Activated naive CD8-positive, alpha-beta T cell treated with anti-CD3 and anti-CD28 coated beads, Interleukin-2, amount 10 ng/mL, durations not matched to agents 7 days and 5 days (primary cell): ENCODE measurements at regions not wholly inside any gene's neighbourhood (a gene's known extent, or its start where the extent isn't known, plus 50 kb on each side); places are given as distances from the start of the nearest gene placed in this dataset.

ENCODE experiments used
- ATAC-seq: fragments of 150-1000 bp; cut with Tn5 transposase; one replicate; pipeline ENCODE4 v1.10.0; 2021; ENCODE audit warnings: low read depth, moderate library complexity
- POLR2A ChIA-PET: fragments of 350-600 bp; sonication (Branson Sonifier 250); formaldehyde crosslinking; loops from one replicate; lab custom pipeline; 2021; ENCODE audit warnings: antibody characterized with exemption; lab: Charles Lee
- DNase-seq: peaks from one replicate; pipeline ENCODE4 v3.0.0; 2021
- H3K27ac Mint-ChIP-seq: one replicate; pipeline ENCODE4 v1.8.0; 2022; ENCODE audit warnings: mild to moderate bottlenecking, mixed read lengths
- H3K27me3 Mint-ChIP-seq: one replicate; pipeline ENCODE4 v1.8.0; 2022; ENCODE audit warnings: mild to moderate bottlenecking, moderate library complexity, mixed read lengths
- H3K36me3 Mint-ChIP-seq: one replicate; pipeline ENCODE4 v1.8.0; 2021; ENCODE audit warnings: mild to moderate bottlenecking, mixed read lengths
- H3K4me1 Mint-ChIP-seq: one replicate; pipeline ENCODE4 v1.8.0; 2021; ENCODE audit warnings: mixed read lengths
- H3K4me3 Mint-ChIP-seq: one replicate; pipeline ENCODE4 v1.8.0; 2022; ENCODE audit warnings: mild to moderate bottlenecking, moderate library complexity, mixed read lengths
- H3K9me3 Mint-ChIP-seq: one replicate; pipeline ENCODE4 v1.8.0; 2021; ENCODE audit warnings: mixed read lengths

- Mint-ChIP-seq H3K27ac (no peak overlapping the region), H3K4me1 (no peaks in the 10 kb centered on the region), H3K36me3 (no peaks in the 10 kb centered on the region), H3K27me3 (peaks cover 2% of the 10 kb centered on the region), H3K4me3 (no peak overlapping the region), H3K9me3 (no peaks in the 10 kb centered on the region)
- POLR2A ChIA-PET = no interaction called here
- DNase-seq (no peak), ATAC-seq (no peak)
Measured at GRCh38 chr2:120894966-120895365, 159.3 kb downstream of the GLI2 start.

- H3K4me1 Mint-ChIP-seq = no peaks in the 10 kb centered on the region
- no peak for DNase-seq
- no peaks in the 10 kb centered on the region for H3K36me3 Mint-ChIP-seq
- no peak overlapping the region for H3K27ac Mint-ChIP-seq
- no peaks in the 10 kb centered on the region for H3K9me3 Mint-ChIP-seq
- no peaks in the 10 kb centered on the region for H3K27me3 Mint-ChIP-seq
- ATAC-seq = no peak
- H3K4me3 Mint-ChIP-seq = no peak overlapping the region
- POLR2A ChIA-PET = no interaction called here
Measured at GRCh38 chr2:120896126-120896525, 160.5 kb downstream of the GLI2 start.

DNA sequence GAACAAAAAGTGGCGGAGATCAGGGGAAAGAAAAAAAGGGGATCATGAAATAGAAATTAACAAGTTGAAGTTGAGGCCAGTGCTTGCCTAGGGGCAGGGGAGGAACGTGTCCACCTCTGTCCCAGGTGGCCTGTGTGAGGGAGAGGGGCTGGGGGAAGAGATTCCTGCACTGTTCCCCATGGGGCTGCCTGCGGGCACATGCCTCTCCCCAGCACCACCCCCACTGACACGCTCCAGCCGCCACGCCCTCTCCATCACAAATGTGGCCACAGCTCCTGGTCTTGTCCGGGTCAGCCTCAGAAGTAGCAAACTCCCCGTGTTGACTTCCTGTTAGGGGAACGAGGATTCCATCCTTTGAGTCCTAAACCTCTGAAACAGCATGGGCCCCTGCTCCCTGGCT, 161.2 kb downstream of the GLI2 start:
- H3K4me1 Mint-ChIP-seq = no peaks in the 10 kb centered on the region
- no peak overlapping the region for H3K27ac Mint-ChIP-seq
- no peak overlapping the region for H3K4me3 Mint-ChIP-seq
- no peaks in the 10 kb centered on the region for H3K27me3 Mint-ChIP-seq
- H3K9me3 Mint-ChIP-seq = no peaks in the 10 kb centered on the region
- H3K36me3 Mint-ChIP-seq = no peaks in the 10 kb centered on the region
- POLR2A ChIA-PET = no interaction called here
- DNase-seq (no peak), ATAC-seq (no peak)

GRCh38 chr2:120897399-120897798, 161.7 kb downstream of the GLI2 start:
- Mint-ChIP-seq H3K27me3 (no peaks in the 10 kb centered on the region), H3K4me3 (no peak overlapping the region), H3K4me1 (no peaks in the 10 kb centered on the region), H3K27ac (no peak overlapping the region), H3K36me3 (no peaks in the 10 kb centered on the region), H3K9me3 (no peaks in the 10 kb centered on the region)
- POLR2A ChIA-PET = no interaction called here
- DNase-seq (no peak), ATAC-seq (no peak)

- Mint-ChIP-seq H3K4me3 (no peak overlapping the region), H3K4me1 (no peaks in the 10 kb centered on the region)
Measured at GRCh38 chr2:120898496-120898895, 162.8 kb downstream of the GLI2 start.

GRCh38 chr2:120898961-120899750, 163.5 kb downstream of the GLI2 start:
- H3K4me3 Mint-ChIP-seq = no peak overlapping the region
- H3K4me1 Mint-ChIP-seq = no peaks in the 10 kb centered on the region
- no peak for ATAC-seq
- H3K9me3 Mint-ChIP-seq = no peaks in the 10 kb centered on the region
- POLR2A ChIA-PET = no interaction called here
- no peaks in the 10 kb centered on the region for H3K36me3 Mint-ChIP-seq
- no peaks in the 10 kb centered on the region for H3K27me3 Mint-ChIP-seq
- no peak for DNase-seq
- H3K27ac Mint-ChIP-seq = no peak overlapping the region

More at GRCh38 chr2:120898496-120898895, 162.8 kb downstream of the GLI2 start:
- Mint-ChIP-seq H3K9me3 (no peaks in the 10 kb centered on the region), H3K27ac (no peak overlapping the region), H3K36me3 (no peaks in the 10 kb centered on the region), H3K27me3 (no peaks in the 10 kb centered on the region)
- POLR2A ChIA-PET = no interaction called here
- ATAC-seq (no peak), DNase-seq (no peak)

DNA sequence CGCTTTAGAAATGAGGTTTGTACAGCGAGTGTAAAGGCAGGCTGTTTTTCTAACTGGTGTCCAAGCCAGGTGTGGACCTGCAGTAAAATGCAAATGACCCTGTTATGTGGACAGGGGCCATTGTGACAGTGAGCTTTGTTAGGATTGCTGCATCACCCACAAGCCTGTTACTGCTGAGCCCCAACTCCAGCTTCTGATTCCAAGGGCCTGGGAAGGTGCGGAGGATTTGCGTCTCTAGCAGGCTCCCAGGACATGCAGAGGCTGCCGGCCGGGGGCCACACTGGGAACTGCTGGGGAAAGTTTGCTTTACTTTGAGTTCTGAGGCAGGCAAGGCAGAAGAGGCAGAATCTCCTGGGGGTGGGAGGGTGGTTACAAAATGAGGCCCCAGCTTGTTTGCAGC, 164.1 kb downstream of the GLI2 start:
- POLR2A ChIA-PET = no interaction called here
- Mint-ChIP-seq H3K4me1 (no peaks in the 10 kb centered on the region), H3K36me3 (no peaks in the 10 kb centered on the region), H3K27ac (no peak overlapping the region), H3K4me3 (no peak overlapping the region), H3K9me3 (no peaks in the 10 kb centered on the region), H3K27me3 (no peaks in the 10 kb centered on the region)
- ATAC-seq (no peak), DNase-seq (no peak)

DNA sequence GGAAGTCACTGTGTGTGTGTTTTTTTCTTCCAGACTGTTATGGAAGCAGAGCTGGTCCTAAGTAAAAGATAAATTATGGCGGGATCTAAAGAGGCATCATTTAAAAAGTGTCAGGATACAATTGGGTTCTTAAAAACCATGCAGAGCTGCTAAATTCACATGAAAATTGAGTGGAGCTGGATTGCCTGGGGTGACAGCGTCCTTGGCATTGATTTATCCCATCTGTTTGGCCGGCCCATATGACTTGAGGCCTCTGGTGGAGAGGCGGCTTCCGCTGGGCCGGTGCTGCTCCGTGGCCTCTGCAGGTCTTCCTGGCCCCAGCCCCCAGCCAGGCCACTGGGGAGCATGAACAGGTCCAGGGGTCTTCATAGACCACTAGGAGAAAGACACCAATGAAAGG, 165.5 kb downstream of the GLI2 start:
- ATAC-seq (no peak), DNase-seq (no peak)
- no peaks in the 10 kb centered on the region for H3K36me3 Mint-ChIP-seq
- POLR2A ChIA-PET = no interaction called here
- H3K27ac Mint-ChIP-seq = no peak overlapping the region
- no peak overlapping the region for H3K4me3 Mint-ChIP-seq
- no peaks in the 10 kb centered on the region for H3K4me1 Mint-ChIP-seq
- no peaks in the 10 kb centered on the region for H3K9me3 Mint-ChIP-seq
- no peaks in the 10 kb centered on the region for H3K27me3 Mint-ChIP-seq

- Mint-ChIP-seq H3K4me3 (no peak overlapping the region), H3K4me1 (no peaks in the 10 kb centered on the region), H3K27me3 (no peaks in the 10 kb centered on the region), H3K36me3 (no peaks in the 10 kb centered on the region), H3K27ac (no peak overlapping the region), H3K9me3 (no peaks in the 10 kb centered on the region)
- POLR2A ChIA-PET = no interaction called here
- ATAC-seq (no peak), DNase-seq (no peak)
Measured at GRCh38 chr2:120902592-120902991, 166.9 kb downstream of the GLI2 start.

GRCh38 chr2:120904379-120904778, 168.7 kb downstream of the GLI2 start:
- Mint-ChIP-seq H3K4me3 (no peak overlapping the region), H3K36me3 (no peaks in the 10 kb centered on the region), H3K27me3 (no peaks in the 10 kb centered on the region), H3K27ac (no peak overlapping the region), H3K4me1 (no peaks in the 10 kb centered on the region), H3K9me3 (no peaks in the 10 kb centered on the region)
- no peak for ATAC-seq
- POLR2A ChIA-PET = no interaction called here
- no peak for DNase-seq

GRCh38 chr2:120904830-120905234, 169.2 kb downstream of the GLI2 start:
- Mint-ChIP-seq H3K27me3 (no peaks in the 10 kb centered on the region), H3K27ac (no peak overlapping the region), H3K4me3 (no peak overlapping the region), H3K9me3 (no peaks in the 10 kb centered on the region), H3K4me1 (no peaks in the 10 kb centered on the region), H3K36me3 (no peaks in the 10 kb centered on the region)
- POLR2A ChIA-PET = no interaction called here
- no peak for ATAC-seq
- no peak for DNase-seq

DNA sequence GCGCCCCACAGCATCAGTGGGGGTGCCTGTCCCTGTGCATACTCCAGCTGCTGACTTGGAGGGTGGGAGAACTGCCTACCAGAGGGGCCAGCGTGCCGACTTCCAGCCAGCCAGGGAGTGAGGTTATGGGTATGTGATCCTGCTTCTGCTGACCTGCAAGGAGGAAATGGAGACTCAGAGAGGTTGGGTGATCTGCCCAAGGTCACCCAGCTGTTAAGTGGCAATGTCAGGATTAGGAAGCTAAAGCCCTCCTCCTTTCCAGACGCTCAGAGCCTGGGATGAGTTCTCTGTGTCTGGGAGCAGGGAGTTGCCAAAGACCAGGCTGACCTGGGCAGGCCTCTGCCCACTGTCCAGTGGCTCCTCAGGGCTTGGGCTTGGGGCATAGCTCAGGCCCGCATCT, 169.6 kb downstream of the GLI2 start:
- no peaks in the 10 kb centered on the region for H3K9me3 Mint-ChIP-seq
- H3K36me3 Mint-ChIP-seq = no peaks in the 10 kb centered on the region
- no peak for ATAC-seq
- no peak overlapping the region for H3K27ac Mint-ChIP-seq
- no peaks in the 10 kb centered on the region for H3K4me1 Mint-ChIP-seq
- H3K4me3 Mint-ChIP-seq = no peak overlapping the region
- H3K27me3 Mint-ChIP-seq = no peaks in the 10 kb centered on the region
- POLR2A ChIA-PET = no interaction called here
- DNase-seq = no peak

DNA sequence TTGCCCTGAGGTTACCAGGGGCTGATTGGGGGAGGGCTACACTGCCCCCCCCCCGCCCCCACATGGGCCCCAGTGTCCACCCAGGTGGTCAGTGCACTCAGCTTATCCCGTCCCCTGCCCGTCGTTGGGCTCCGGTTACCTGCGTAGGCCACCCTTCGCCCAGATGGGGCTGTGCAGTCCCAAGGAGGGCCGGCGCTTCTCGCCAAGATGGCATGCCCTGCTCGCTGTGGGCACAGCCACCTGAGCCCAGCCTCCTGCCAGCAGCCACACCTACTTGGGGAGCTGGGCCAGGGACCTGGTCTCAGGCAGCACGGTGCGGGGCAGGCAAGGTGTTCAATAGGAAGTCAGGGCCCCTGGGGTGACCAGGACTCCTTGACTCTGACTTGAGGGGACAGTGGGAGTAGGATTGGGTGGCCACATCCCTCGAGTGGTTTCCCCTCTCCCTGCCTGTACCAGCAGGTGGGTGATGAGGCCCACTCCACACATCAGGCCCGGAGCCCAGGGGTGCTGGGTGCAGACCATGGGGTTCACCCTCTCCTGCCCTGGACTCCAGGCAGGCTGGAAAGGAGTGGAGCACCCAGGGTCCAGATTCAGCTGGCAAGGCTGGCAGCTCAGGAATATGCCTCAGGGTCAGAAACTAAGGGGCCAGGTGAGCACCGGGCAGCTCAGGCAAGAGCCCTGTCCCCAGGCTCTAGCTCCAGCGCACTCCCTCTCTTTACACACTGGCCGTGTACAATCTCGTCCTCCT, 170.3 kb downstream of the GLI2 start:
- H3K4me3 Mint-ChIP-seq = no peak overlapping the region
- no peak overlapping the region for H3K27ac Mint-ChIP-seq
- no peaks in the 10 kb centered on the region for H3K4me1 Mint-ChIP-seq
- no peaks in the 10 kb centered on the region for H3K27me3 Mint-ChIP-seq
- H3K36me3 Mint-ChIP-seq = no peaks in the 10 kb centered on the region
- POLR2A ChIA-PET = no interaction called here
- no peak for DNase-seq
- ATAC-seq = no peak
- no peaks in the 10 kb centered on the region for H3K9me3 Mint-ChIP-seq

- DNase-seq (no peak), ATAC-seq (no peak)
- POLR2A ChIA-PET = no interaction called here
- no peaks in the 10 kb centered on the region for H3K9me3 Mint-ChIP-seq
- no peaks in the 10 kb centered on the region for H3K36me3 Mint-ChIP-seq
- no peak overlapping the region for H3K4me3 Mint-ChIP-seq
- no peaks in the 10 kb centered on the region for H3K27me3 Mint-ChIP-seq
- H3K4me1 Mint-ChIP-seq = no peaks in the 10 kb centered on the region
- no peak overlapping the region for H3K27ac Mint-ChIP-seq
Measured at GRCh38 chr2:120906914-120907313, 171.2 kb downstream of the GLI2 start.
